ENCODE measurements at regions not wholly inside any gene's neighbourhood (a gene's known extent, or its start where the extent isn't known, plus 50 kb on each side); places are given as distances from the start of the nearest gene placed in this dataset.

GRCh38 chr13:106722620-106723019 lies 154.7 kb upstream of the ARGLU1 start:
- no peak overlapping the region for H3K4me3 ChIP-seq (ENCODE audit: low read length)
- WGBS, 2 experiments (ENCODE audit: insufficient coverage in 1 of 2, insufficient read length in 1 of 2), result 81 to 88% methylated on average over 3 of the region's 3 CpGs
- H3K36me3 ChIP-seq (ENCODE audit: control insufficient read depth, insufficient read depth, low read length), result no peaks in the 10 kb centered on the region
- no peak for DNase-seq
- H3K4me3 Mint-ChIP-seq, result no peak overlapping the region
- H3K9me3 ChIP-seq (ENCODE audit: control insufficient read depth, low read length), result peaks cover 12% of the 10 kb centered on the region
- H3K27me3 ChIP-seq (ENCODE audit: control insufficient read depth, insufficient read depth, low read length, poor library complexity, severe bottlenecking), result no peaks in the 10 kb centered on the region
- H3K36me3 Mint-ChIP-seq (ENCODE audit: low read depth), result no peaks in the 10 kb centered on the region
- H3K27ac Mint-ChIP-seq, result no peak overlapping the region
- H3K27me3 Mint-ChIP-seq (ENCODE audit: insufficient read depth), result no peaks in the 10 kb centered on the region
- peaks cover 11% of the 10 kb centered on the region for H3K4me1 Mint-ChIP-seq
- H3K9ac ChIP-seq (ENCODE audit: extremely low read depth, low read length, poor library complexity, severe bottlenecking), result no peak overlapping the region
- H3K27ac ChIP-seq (ENCODE audit: low read depth, low read length), result no peak overlapping the region
- no peak for TF ChIP-seq CTCF (conservative IDR thresholded peaks at IDR 0.05)
- H3K4me1 ChIP-seq (ENCODE audit: control insufficient read depth, insufficient read depth, low read length), result no peaks in the 10 kb centered on the region
- H3K9me3 Mint-ChIP-seq, result peaks cover 9% of the 10 kb centered on the region

- Mint-ChIP-seq H3K4me3 (no peak overlapping the region), H3K4me1 (peaks cover 11% of the 10 kb centered on the region), H3K27me3 (ENCODE audit: insufficient read depth) (no peaks in the 10 kb centered on the region), H3K9me3 (peaks cover 9% of the 10 kb centered on the region), H3K36me3 (ENCODE audit: low read depth) (no peaks in the 10 kb centered on the region), H3K27ac (no peak overlapping the region)
- Histone ChIP-seq H3K27ac (ENCODE audit: low read depth, low read length) (no peak overlapping the region), H3K36me3 (ENCODE audit: control insufficient read depth, insufficient read depth, low read length) (no peaks in the 10 kb centered on the region), H3K27me3 (ENCODE audit: control insufficient read depth, insufficient read depth, low read length, poor library complexity, severe bottlenecking) (no peaks in the 10 kb centered on the region), H3K4me3 (ENCODE audit: low read length) (no peak overlapping the region), H3K9me3 (ENCODE audit: control insufficient read depth, low read length) (peaks cover 20% of the 10 kb centered on the region), H3K4me1 (ENCODE audit: control insufficient read depth, insufficient read depth, low read length) (no peaks in the 10 kb centered on the region), H3K9ac (ENCODE audit: extremely low read depth, low read length, poor library complexity, severe bottlenecking) (no peak overlapping the region)
- WGBS, 2 experiments (ENCODE audit: insufficient coverage in 1 of 2, insufficient read length in 1 of 2), result 93 to 100% methylated on average over 6 of the region's 6 CpGs
- no peak for TF ChIP-seq CTCF (conservative IDR thresholded peaks at IDR 0.05)
- no peak for DNase-seq
Observed at GRCh38 chr13:106721599-106721998, 153.7 kb upstream of the ARGLU1 start.

- Histone ChIP-seq H3K9me3 (ENCODE audit: control insufficient read depth, low read length) (peaks cover 20% of the 10 kb centered on the region), H3K4me1 (ENCODE audit: control insufficient read depth, insufficient read depth, low read length) (no peaks in the 10 kb centered on the region), H3K27ac (ENCODE audit: low read depth, low read length) (no peak overlapping the region), H3K27me3 (ENCODE audit: control insufficient read depth, insufficient read depth, low read length, poor library complexity, severe bottlenecking) (no peaks in the 10 kb centered on the region), H3K36me3 (ENCODE audit: control insufficient read depth, insufficient read depth, low read length) (no peaks in the 10 kb centered on the region), H3K4me3 (ENCODE audit: low read length) (no peak overlapping the region), H3K9ac (ENCODE audit: extremely low read depth, low read length, poor library complexity, severe bottlenecking) (no peak overlapping the region)
- no peaks in the 10 kb centered on the region for H3K36me3 Mint-ChIP-seq (ENCODE audit: low read depth)
- no peak overlapping the region for H3K27ac Mint-ChIP-seq
- TF ChIP-seq CTCF (conservative IDR thresholded peaks at IDR 0.05), result no peak
- DNase-seq, result no peak
- no peaks in the 10 kb centered on the region for H3K4me1 Mint-ChIP-seq
- no peak overlapping the region for H3K4me3 Mint-ChIP-seq
- peaks cover 2% of the 10 kb centered on the region for H3K27me3 Mint-ChIP-seq (ENCODE audit: insufficient read depth)
- peaks cover 6% of the 10 kb centered on the region for H3K9me3 Mint-ChIP-seq
- 82 to 95% methylated on average over 6 to 10 of the region's 10 CpGs for WGBS, 2 experiments (ENCODE audit: insufficient coverage in 1 of 2, insufficient read length in 1 of 2)
Observed at GRCh38 chr13:106714271-106714982, 146.5 kb upstream of the ARGLU1 start.
